ENCODE measurements at regions not wholly inside any gene's neighbourhood (a gene's known extent, or its start where the extent isn't known, plus 50 kb on each side); places are given as distances from the start of the nearest gene placed in this dataset.

GRCh38 chr4:125013891-125014290, 300.9 kb upstream of the FAT4 start:
- H3K4me3 ChIP-seq (ENCODE audit: insufficient read length, low read depth): no peak overlapping the region
- DNase-seq (ENCODE audit: low read depth, low spot score): no peak
- TF ChIP-seq ZNF274 (IDR thresholded peaks at IDR 0.05; ENCODE audit: low read depth, low read length): no peak
- TF ChIP-seq YY1 (IDR thresholded peaks at IDR 0.05; ENCODE audit: insufficient read depth, insufficient read length): no peak
- TF ChIP-seq SUZ12 (IDR thresholded peaks at IDR 0.05; ENCODE audit: extremely low read depth, insufficient read depth, insufficient read length): no peak
- H3K27me3 ChIP-seq (ENCODE audit: insufficient read depth, insufficient read length): no peaks in the 10 kb centered on the region
- no peaks in the 10 kb centered on the region for H3K36me3 ChIP-seq (ENCODE audit: insufficient read depth, insufficient read length, low read length)
- no peak overlapping the region for H3K9ac ChIP-seq (ENCODE audit: insufficient read length, low read depth)
- H3K4me1 ChIP-seq (ENCODE audit: insufficient read depth, insufficient read length): no peaks in the 10 kb centered on the region
- H3K9me3 ChIP-seq (ENCODE audit: insufficient read depth, low read length): peaks cover 7% of the 10 kb centered on the region

- Histone ChIP-seq H3K27me3 (ENCODE audit: insufficient read depth, insufficient read length) (no peaks in the 10 kb centered on the region), H3K9ac (ENCODE audit: insufficient read length, low read depth) (no peak overlapping the region), H3K36me3 (ENCODE audit: insufficient read depth, insufficient read length, low read length) (no peaks in the 10 kb centered on the region), H3K4me1 (ENCODE audit: insufficient read depth, insufficient read length) (no peaks in the 10 kb centered on the region), H3K9me3 (ENCODE audit: insufficient read depth, low read length) (peaks cover 5% of the 10 kb centered on the region; the same call in 1 of the 2 replicates), H3K4me3 (ENCODE audit: insufficient read length, low read depth) (no peak overlapping the region)
- DNase-seq (ENCODE audit: low read depth, low spot score): no peak
- no peak for TF ChIP-seq ZNF274 (IDR thresholded peaks at IDR 0.05; ENCODE audit: low read depth, low read length)
- TF ChIP-seq YY1 (IDR thresholded peaks at IDR 0.05; ENCODE audit: insufficient read depth, insufficient read length): no peak
- TF ChIP-seq SUZ12 (IDR thresholded peaks at IDR 0.05; ENCODE audit: extremely low read depth, insufficient read depth, insufficient read length): no peak
These were observed 299.1 kb upstream of the ANKRD50 start for GRCh38 chr4:125011646-125012045.

- peaks cover 10% of the 10 kb centered on the region; the same call in 1 of the 2 replicates for H3K9me3 ChIP-seq (ENCODE audit: insufficient read depth, low read length)
- no peaks in the 10 kb centered on the region for H3K36me3 ChIP-seq (ENCODE audit: insufficient read depth, insufficient read length, low read length)
- DNase-seq (ENCODE audit: low read depth, low spot score): no peak
- H3K27me3 ChIP-seq (ENCODE audit: insufficient read depth, insufficient read length): no peaks in the 10 kb centered on the region
- no peak overlapping the region for H3K4me3 ChIP-seq (ENCODE audit: insufficient read length, low read depth)
- TF ChIP-seq SUZ12 (IDR thresholded peaks at IDR 0.05; ENCODE audit: extremely low read depth, insufficient read depth, insufficient read length): no peak
- TF ChIP-seq ZNF274 (IDR thresholded peaks at IDR 0.05; ENCODE audit: low read depth, low read length): no peak
- no peak for TF ChIP-seq YY1 (IDR thresholded peaks at IDR 0.05; ENCODE audit: insufficient read depth, insufficient read length)
- H3K4me1 ChIP-seq (ENCODE audit: insufficient read depth, insufficient read length): no peaks in the 10 kb centered on the region
- no peak overlapping the region for H3K9ac ChIP-seq (ENCODE audit: insufficient read length, low read depth)
These were observed 298.4 kb upstream of the ANKRD50 start for GRCh38 chr4:125010796-125011503.

GRCh38 chr4:125008676-125009075, 296.1 kb upstream of the ANKRD50 start:
- TF ChIP-seq ZNF274 (IDR thresholded peaks at IDR 0.05; ENCODE audit: low read depth, low read length): no peak
- no peak for DNase-seq (ENCODE audit: low read depth, low spot score)
- no peaks in the 10 kb centered on the region for H3K4me1 ChIP-seq (ENCODE audit: insufficient read depth, insufficient read length)

GRCh38 chr4:125004676-125005075, 292.1 kb upstream of the ANKRD50 start:
- Histone ChIP-seq H3K4me1 (ENCODE audit: insufficient read depth, insufficient read length) (no peaks in the 10 kb centered on the region), H3K9me3 (ENCODE audit: insufficient read depth, low read length) (peaks cover 10% of the 10 kb centered on the region; the same call in 1 of the 2 replicates), H3K27me3 (ENCODE audit: insufficient read depth, insufficient read length) (no peaks in the 10 kb centered on the region), H3K4me3 (ENCODE audit: insufficient read length, low read depth) (no peak overlapping the region), H3K9ac (ENCODE audit: insufficient read length, low read depth) (no peak overlapping the region), H3K36me3 (ENCODE audit: insufficient read depth, insufficient read length, low read length) (no peaks in the 10 kb centered on the region)
- DNase-seq (ENCODE audit: low read depth, low spot score): no peak
- TF ChIP-seq YY1 (IDR thresholded peaks at IDR 0.05; ENCODE audit: insufficient read depth, insufficient read length) (no peak), ZNF274 (IDR thresholded peaks at IDR 0.05; ENCODE audit: low read depth, low read length) (no peak), SUZ12 (IDR thresholded peaks at IDR 0.05; ENCODE audit: extremely low read depth, insufficient read depth, insufficient read length) (no peak)

More at GRCh38 chr4:125008676-125009075, 296.1 kb upstream of the ANKRD50 start:
- H3K36me3 ChIP-seq (ENCODE audit: insufficient read depth, insufficient read length, low read length): no peaks in the 10 kb centered on the region
- H3K9me3 ChIP-seq (ENCODE audit: insufficient read depth, low read length): peaks cover 10% of the 10 kb centered on the region; the same call in 1 of the 2 replicates
- H3K4me3 ChIP-seq (ENCODE audit: insufficient read length, low read depth): no peak overlapping the region
- H3K27me3 ChIP-seq (ENCODE audit: insufficient read depth, insufficient read length): no peaks in the 10 kb centered on the region
- no peak overlapping the region for H3K9ac ChIP-seq (ENCODE audit: insufficient read length, low read depth)

- Histone ChIP-seq H3K27me3 (ENCODE audit: insufficient read depth, insufficient read length) (no peaks in the 10 kb centered on the region), H3K36me3 (ENCODE audit: insufficient read depth, insufficient read length, low read length) (no peaks in the 10 kb centered on the region), H3K9ac (ENCODE audit: insufficient read length, low read depth) (no peak overlapping the region), H3K4me3 (ENCODE audit: insufficient read length, low read depth) (no peak overlapping the region), H3K4me1 (ENCODE audit: insufficient read depth, insufficient read length) (no peaks in the 10 kb centered on the region), H3K9me3 (ENCODE audit: insufficient read depth, low read length) (peaks cover 10% of the 10 kb centered on the region; the same call in 1 of the 2 replicates)
- TF ChIP-seq YY1 (IDR thresholded peaks at IDR 0.05; ENCODE audit: insufficient read depth, insufficient read length) (no peak), ZNF274 (IDR thresholded peaks at IDR 0.05; ENCODE audit: low read depth, low read length) (no peak), SUZ12 (IDR thresholded peaks at IDR 0.05; ENCODE audit: extremely low read depth, insufficient read depth, insufficient read length) (no peak)
- DNase-seq (ENCODE audit: low read depth, low spot score): no peak
These were observed 291.3 kb upstream of the ANKRD50 start for GRCh38 chr4:125003840-125004239.

GRCh38 chr4:124997991-124998390, 285.5 kb upstream of the ANKRD50 start:
- Histone ChIP-seq H3K9ac (ENCODE audit: insufficient read length, low read depth) (no peak overlapping the region), H3K4me1 (ENCODE audit: insufficient read depth, insufficient read length) (no peaks in the 10 kb centered on the region), H3K36me3 (ENCODE audit: insufficient read depth, insufficient read length, low read length) (no peaks in the 10 kb centered on the region), H3K9me3 (ENCODE audit: insufficient read depth, low read length) (no peaks in the 10 kb centered on the region), H3K4me3 (ENCODE audit: insufficient read length, low read depth) (no peak overlapping the region), H3K27me3 (ENCODE audit: insufficient read depth, insufficient read length) (no peaks in the 10 kb centered on the region)
- no peak for TF ChIP-seq YY1 (IDR thresholded peaks at IDR 0.05; ENCODE audit: insufficient read depth, insufficient read length)
- no peak for TF ChIP-seq ZNF274 (IDR thresholded peaks at IDR 0.05; ENCODE audit: low read depth, low read length)
- no peak for TF ChIP-seq SUZ12 (IDR thresholded peaks at IDR 0.05; ENCODE audit: extremely low read depth, insufficient read depth, insufficient read length)
- DNase-seq (ENCODE audit: low read depth, low spot score): no peak

All from NT2/D1 (cell line).